ENCODE measurements at regions not wholly inside any gene's neighbourhood (a gene's known extent, or its start where the extent isn't known, plus 50 kb on each side); places are given as distances from the start of the nearest gene placed in this dataset.

DNA sequence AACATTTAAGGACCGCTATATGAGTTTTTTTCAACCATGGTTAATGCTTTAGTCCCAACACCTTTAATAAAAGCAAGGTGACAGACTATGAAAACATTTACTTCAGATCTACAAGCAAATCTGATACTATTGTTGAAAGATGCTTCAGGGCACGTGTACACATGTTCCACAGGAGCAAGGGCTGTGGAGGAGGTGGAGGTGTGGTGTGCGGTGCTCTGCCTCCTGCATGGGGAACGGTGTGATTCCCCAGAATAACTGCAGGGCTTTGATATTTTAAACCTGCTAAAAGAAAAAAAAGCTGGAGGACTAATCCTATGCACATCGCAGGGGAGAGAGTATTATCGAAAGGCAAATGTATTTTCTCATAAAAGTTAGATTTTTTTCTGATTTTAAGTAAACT lies 188.1 kb upstream of the CEP162 start:
- TF ChIP-seq CTCF (conservative IDR thresholded peaks at IDR 0.05; ENCODE audit: low read length), result no peak
- TF ChIP-seq EZH2phosphoT487 (IDR thresholded peaks at IDR 0.05; ENCODE audit: borderline replicate concordance), result no peak
